ENCODE measurements at regions not wholly inside any gene's neighbourhood (a gene's known extent, or its start where the extent isn't known, plus 50 kb on each side); places are given as distances from the start of the nearest gene placed in this dataset.

- TF ChIP-seq CTCF (IDR thresholded peaks at IDR 0.05): no peak
- TF ChIP-seq POLR2A (IDR thresholded peaks at IDR 0.05): no peak
- no peak overlapping the region for H3K27ac ChIP-seq
- no peaks in the 10 kb centered on the region for H3K27me3 ChIP-seq
- no peaks in the 10 kb centered on the region for H3K4me1 ChIP-seq
- no peak for DNase-seq
- H3K9me3 ChIP-seq: no peaks in the 10 kb centered on the region
- H3K4me3 ChIP-seq: no peak overlapping the region
- no peaks in the 10 kb centered on the region for H3K36me3 ChIP-seq
Measured at GRCh38 chr5:3844266-3844665, 248.6 kb downstream of the IRX1 start.

- Histone ChIP-seq H3K27me3 (no peaks in the 10 kb centered on the region), H3K4me1 (no peaks in the 10 kb centered on the region), H3K36me3 (no peaks in the 10 kb centered on the region), H3K4me3 (no peak overlapping the region), H3K9me3 (no peaks in the 10 kb centered on the region), H3K27ac (no peak overlapping the region)
- DNase-seq: no peak
- TF ChIP-seq POLR2A (IDR thresholded peaks at IDR 0.05) (no peak), CTCF (IDR thresholded peaks at IDR 0.05) (no peak)
Measured at GRCh38 chr5:3845230-3845629, 249.6 kb downstream of the IRX1 start.

DNA sequence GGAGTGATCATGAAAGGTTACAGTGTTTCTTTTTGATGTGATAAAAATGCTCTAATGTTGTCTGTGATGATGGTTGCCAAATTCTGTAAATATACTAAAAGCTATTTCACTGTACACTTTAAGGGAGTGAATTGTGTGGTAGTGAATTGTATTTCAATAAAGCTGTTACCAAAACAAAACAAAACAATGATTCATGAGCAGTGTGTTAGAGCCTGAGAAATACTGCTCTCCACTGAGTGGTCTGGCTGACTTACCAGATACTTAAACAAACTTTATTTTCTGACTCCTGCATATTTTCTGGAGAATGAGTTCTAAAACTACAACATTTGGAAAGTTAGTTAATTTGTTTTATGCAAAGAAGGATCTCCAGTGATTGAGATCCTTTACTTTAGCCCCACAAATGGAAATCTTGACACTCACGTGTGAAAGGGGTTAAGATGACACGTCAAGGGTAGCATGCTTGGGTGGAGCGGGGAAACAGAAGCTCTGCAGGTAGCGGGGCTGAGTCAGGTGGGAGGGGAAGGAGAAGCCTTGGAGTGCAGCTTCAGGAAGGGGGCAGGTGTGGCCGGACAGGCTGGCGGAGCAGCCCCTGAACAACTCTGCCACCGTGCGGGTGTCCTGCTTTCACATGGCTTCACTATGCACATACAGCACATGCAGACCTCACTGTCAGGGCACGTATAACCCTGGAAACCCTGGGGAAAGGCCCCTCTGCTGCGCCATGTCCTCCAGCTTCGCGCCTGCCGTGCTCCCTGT is 256.7 kb downstream of the IRX1 start:
- DNase-seq: no peak
- Histone ChIP-seq H3K27me3 (no peaks in the 10 kb centered on the region), H3K9me3 (no peaks in the 10 kb centered on the region), H3K27ac (no peak overlapping the region), H3K36me3 (no peaks in the 10 kb centered on the region), H3K4me3 (no peak overlapping the region), H3K4me1 (no peaks in the 10 kb centered on the region)
- no peak for TF ChIP-seq CTCF (IDR thresholded peaks at IDR 0.05)
- no peak for TF ChIP-seq POLR2A (IDR thresholded peaks at IDR 0.05)

DNA sequence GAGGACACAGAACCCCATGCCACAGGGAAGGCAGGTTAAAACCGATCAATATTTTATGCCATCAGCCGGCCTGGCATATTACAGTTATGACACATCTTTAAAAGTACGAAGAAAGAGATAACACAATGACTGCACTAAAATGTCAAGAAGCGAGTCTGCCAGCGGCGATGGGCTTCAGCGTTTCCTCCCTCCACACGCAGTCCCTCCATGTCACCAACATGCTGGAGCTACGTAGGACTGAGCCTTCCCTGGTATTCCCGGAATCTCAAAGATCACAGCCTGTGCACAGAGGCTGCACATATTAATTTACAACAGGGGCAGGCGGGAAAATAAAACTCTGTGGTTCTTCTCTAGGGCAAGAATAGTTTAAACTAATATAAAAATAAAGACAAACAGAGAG is 257.7 kb downstream of the IRX1 start:
- H3K27me3 ChIP-seq: no peaks in the 10 kb centered on the region
- H3K27ac ChIP-seq: no peak overlapping the region
- DNase-seq: no peak
- H3K36me3 ChIP-seq: no peaks in the 10 kb centered on the region
- H3K4me1 ChIP-seq: no peaks in the 10 kb centered on the region
- no peak overlapping the region for H3K4me3 ChIP-seq
- no peaks in the 10 kb centered on the region for H3K9me3 ChIP-seq
- TF ChIP-seq CTCF (IDR thresholded peaks at IDR 0.05) (no peak), POLR2A (IDR thresholded peaks at IDR 0.05) (no peak)

DNA sequence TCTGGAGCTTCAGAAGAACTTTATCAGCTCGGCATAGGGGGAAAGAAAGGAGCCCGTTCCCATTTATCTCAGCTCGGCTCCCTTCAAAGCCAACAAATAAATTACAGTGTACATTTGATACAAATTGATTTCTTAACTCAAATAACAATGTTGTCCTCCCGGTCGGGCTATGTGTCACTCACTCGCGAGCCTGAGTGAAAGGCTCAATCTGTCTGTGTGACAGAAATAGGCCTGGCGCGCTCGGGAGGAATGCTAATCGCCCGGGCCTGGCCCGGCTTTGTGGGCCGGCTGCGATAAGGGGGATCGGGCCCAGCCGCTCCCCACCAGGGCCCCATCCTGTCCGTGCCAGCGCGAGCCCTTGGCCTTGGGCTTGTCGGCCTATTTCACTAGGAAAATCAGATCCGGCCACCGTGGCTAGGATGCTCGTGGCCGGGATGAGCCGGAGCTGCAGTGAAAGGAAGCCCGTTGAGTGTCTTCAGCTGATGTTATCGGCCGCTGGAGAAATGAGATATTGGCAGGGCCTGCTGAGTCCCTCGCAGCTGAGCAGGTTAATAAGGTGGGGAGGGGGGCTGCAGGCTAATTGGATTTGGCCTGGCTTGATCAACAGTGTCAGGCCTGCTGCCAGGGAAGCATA is 258.7 kb downstream of the IRX1 start:
- H3K4me1 ChIP-seq: no peaks in the 10 kb centered on the region
- no peaks in the 10 kb centered on the region for H3K9me3 ChIP-seq
- TF ChIP-seq POLR2A (IDR thresholded peaks at IDR 0.05) (no peak), CTCF (IDR thresholded peaks at IDR 0.05) (no peak)
- no peak for DNase-seq
- no peak overlapping the region for H3K27ac ChIP-seq
- H3K27me3 ChIP-seq: no peaks in the 10 kb centered on the region
- no peak overlapping the region for H3K4me3 ChIP-seq
- no peaks in the 10 kb centered on the region for H3K36me3 ChIP-seq

Measured in Peyer's patch (tissue), 4 donors.